ENCODE measurements at regions not wholly inside any gene's neighbourhood (a gene's known extent, or its start where the extent isn't known, plus 50 kb on each side); places are given as distances from the start of the nearest gene placed in this dataset.
"Not testable (repeated sequence)": the region's sequence is repeated elsewhere in the genome, so short reads cannot be mapped to it uniquely, and the experiment has no call there.

DNA sequence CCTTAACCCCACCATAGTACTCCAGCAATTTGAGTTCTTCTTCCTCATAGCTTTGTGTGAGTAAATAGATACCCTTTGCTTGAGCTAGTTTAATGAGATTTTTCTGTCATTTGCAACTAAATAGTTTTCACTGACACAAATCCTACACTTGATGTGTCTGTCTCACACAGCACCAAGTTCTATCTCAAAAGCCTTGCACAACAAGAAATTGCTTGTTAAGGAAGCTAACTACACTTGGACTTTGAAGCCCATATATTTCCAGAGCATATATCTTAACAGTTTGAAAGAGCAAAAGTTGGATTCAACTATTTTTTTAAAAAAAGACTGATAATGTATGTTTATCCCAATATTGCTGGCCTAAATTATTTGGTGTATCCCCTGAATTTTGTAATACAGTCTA is 459.2 kb downstream of the ACTL7B start:
- no peaks in the 10 kb centered on the region for H3K27me3 Mint-ChIP-seq
- ATAC-seq (replicated peaks) = no peak
- no peak for DNase-seq
- H3K4me3 Mint-ChIP-seq = no peak overlapping the region
- peaks cover 4 to 6% of the 10 kb centered on the region in 2 donors for H3K36me3 Mint-ChIP-seq
- H3K4me1 Mint-ChIP-seq = no peaks in the 10 kb centered on the region
- H3K9me3 Mint-ChIP-seq = peaks cover 3 to 8% of the 10 kb centered on the region in 2 donors
- no peak overlapping the region for H3K27ac Mint-ChIP-seq

DNA sequence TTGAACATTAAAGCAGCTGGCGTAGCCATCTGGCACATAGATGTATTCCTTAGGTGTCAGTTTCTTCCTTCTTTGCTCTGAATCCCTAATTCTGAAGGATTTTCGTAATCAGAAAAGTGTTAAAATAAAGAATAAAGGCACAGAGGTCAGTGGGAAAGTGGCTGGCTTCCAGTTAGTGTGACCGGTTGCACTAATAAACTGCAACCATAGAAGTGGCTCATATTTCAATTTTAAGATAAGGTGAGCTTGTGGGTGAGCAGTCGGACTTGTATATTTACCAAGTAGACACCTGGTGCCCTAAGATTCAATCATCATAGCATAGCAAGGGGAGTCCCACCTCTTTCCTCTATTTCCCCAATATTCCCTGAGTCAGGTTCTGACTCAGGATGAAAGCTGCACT is 459.6 kb downstream of the ACTL7B start:
- Mint-ChIP-seq H3K4me1 (no peaks in the 10 kb centered on the region), H3K27me3 (no peaks in the 10 kb centered on the region), H3K4me3 (no peak overlapping the region), H3K36me3 (peaks cover 4 to 6% of the 10 kb centered on the region in 2 donors), H3K27ac (no peak overlapping the region), H3K9me3 (peaks cover 3 to 8% of the 10 kb centered on the region in 2 donors)
- no peak for ATAC-seq (replicated peaks)
- DNase-seq = no peak

DNA sequence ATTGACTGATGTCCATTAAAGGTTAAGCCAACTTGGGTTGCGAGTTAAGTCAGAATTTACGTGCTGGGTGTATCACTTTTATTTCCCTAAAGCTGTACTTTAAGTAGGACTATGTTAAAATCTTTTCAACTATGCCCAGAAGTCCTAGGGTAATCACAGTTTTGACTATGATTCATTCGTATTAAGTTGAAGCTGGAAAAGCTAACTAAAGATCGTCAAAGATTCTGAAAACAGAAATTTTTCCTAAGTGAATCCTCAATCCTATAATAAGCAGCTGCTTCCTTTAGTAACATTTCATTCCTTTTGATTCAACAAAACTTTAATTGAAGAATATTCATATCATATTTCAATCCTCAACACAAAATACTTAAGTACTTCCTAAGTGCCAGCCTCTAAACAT is 460.4 kb downstream of the ACTL7B start:
- Mint-ChIP-seq H3K36me3 (peaks cover 4 to 6% of the 10 kb centered on the region in 2 donors), H3K4me1 (no peaks in the 10 kb centered on the region), H3K27me3 (no peaks in the 10 kb centered on the region), H3K27ac (no peak overlapping the region), H3K9me3 (peaks cover 3 to 8% of the 10 kb centered on the region in 2 donors), H3K4me3 (no peak overlapping the region)
- ATAC-seq (replicated peaks) (no peak), DNase-seq (no peak)

DNA sequence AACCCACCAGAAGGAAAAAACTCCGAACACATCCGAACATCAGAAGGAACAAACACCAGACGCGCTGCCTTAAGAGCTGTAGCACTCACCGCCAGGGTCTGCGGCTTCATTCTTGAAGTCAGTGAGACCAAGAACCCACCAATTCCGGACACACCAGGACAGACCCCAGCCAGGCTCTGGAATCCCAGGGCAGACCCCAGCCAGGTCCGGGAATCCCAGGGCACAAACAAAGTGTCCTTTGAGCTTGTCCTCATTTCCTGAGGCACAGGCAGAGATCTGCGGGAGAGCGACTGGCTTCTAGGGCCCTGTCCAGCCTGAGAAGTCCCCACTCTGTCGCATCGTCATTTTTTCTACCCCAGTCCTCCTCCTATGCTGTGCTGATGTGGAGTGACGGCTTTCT is 461.1 kb downstream of the ACTL7B start:
- DNase-seq = no peak
- no peaks in the 10 kb centered on the region for H3K4me1 Mint-ChIP-seq
- ATAC-seq (replicated peaks) = no peak
- peaks cover 3 to 8% of the 10 kb centered on the region in 2 donors for H3K9me3 Mint-ChIP-seq
- no peak overlapping the region for H3K4me3 Mint-ChIP-seq
- H3K27me3 Mint-ChIP-seq = no peaks in the 10 kb centered on the region
- H3K36me3 Mint-ChIP-seq = peaks cover 4 to 6% of the 10 kb centered on the region in 2 donors
- no peak overlapping the region for H3K27ac Mint-ChIP-seq

DNA sequence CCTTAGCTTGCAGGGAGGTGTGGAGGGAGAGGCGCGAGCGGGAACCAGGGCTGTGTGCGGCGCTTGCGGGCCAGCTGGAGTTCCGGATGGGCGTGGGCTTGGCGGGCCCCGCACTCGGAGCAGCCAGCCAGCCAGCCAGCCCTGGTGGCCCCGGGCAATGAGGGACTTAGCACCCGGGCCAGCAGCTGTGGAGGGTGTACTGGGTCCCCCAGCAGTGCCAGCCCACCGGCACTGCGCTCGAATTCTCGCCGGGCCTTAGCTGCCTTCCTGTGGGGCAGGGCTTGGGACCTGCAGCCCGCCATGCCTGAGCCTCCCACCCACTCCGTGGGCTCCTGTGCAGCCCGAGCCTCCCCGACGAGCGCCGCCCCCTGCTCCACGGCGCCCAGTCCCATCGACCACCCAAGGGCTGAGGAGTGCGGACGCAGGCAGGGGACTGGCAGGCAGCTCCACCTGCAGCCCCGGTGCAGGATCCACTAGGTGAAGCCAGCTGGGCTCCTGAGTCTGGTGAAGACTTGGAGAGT is 462.2 kb downstream of the ACTL7B start:
- not testable (repeated sequence) for H3K27ac Mint-ChIP-seq; H3K27me3 Mint-ChIP-seq; H3K36me3 Mint-ChIP-seq; ATAC-seq (replicated peaks); DNase-seq; H3K4me1 Mint-ChIP-seq; H3K4me3 Mint-ChIP-seq; H3K9me3 Mint-ChIP-seq

DNA sequence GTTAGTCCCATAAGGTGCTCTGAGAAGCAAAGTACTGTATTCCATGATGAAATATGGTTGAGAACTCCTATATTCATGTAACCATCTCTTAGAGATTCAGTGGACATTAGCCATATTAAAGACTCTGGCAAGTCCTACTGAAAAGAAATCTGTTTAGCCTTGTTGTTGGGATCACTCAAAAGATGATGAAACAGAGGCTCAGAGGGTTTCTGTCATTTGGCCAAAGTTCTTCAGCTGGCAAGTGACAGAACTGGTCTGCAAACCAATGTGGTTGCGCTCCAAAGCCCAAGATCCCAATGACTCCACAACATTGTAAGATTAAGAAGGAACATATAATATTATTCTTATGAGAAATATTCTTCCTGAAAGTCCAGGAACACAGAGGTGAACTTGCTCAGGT is 462.9 kb downstream of the ACTL7B start:
- Mint-ChIP-seq H3K9me3 (peaks cover 3 to 8% of the 10 kb centered on the region in 2 donors), H3K4me1 (no peaks in the 10 kb centered on the region), H3K27ac (no peak overlapping the region), H3K36me3 (peaks cover 4 to 6% of the 10 kb centered on the region in 2 donors), H3K4me3 (no peak overlapping the region), H3K27me3 (no peaks in the 10 kb centered on the region)
- ATAC-seq (replicated peaks) (no peak), DNase-seq (no peak)

DNA sequence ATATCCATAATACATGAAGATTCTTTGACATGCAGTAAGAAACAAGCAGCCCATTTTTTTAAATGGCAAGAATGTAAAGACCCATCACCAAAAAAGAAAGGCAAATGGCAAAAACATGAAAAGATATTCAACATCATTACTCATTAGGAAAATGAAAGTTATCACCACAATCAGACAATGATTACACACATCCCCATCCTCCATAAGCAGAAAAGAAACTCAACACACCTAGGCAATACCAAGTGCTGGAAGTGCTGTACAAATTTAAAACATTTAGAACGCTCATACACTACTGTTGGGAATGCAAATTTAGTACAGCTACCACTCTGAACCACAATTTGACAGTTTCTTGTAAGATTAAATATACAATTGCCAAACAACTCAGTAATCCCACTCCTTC is 466.7 kb downstream of the ACTL7B start:
- Mint-ChIP-seq H3K27ac (no peak overlapping the region), H3K4me3 (no peak overlapping the region), H3K27me3 (peaks cover 3 to 4% of the 10 kb centered on the region in 2 donors), H3K36me3 (no peaks in the 10 kb centered on the region), H3K9me3 (peaks cover 0 to 2% of the 10 kb centered on the region in 2 donors), H3K4me1 (no peaks in the 10 kb centered on the region)
- no peak for ATAC-seq (replicated peaks)
- no peak for DNase-seq

DNA sequence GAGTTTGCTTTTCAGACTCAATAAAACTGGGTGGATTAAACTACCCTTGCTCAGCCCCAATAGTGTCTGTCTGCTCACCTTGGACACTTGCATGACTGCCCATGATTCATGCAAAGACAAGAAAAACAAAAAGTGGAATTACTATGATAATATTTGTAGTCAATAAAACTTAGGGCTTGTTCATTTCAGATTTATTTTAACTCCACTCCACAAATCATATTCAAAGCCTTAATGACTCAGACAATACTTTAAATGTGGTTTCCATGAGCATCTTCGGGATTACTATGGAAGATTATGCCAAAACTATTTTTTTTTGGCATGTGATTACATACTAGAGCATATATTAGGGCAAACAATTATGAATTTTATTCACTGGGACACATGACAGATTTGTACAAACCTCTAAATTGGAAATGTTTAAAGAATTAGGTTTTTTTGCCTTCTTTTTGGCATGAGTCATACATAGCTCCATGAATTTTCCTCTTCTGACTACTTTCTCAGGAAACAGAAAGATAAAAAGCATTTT is 468.9 kb downstream of the ACTL7B start:
- Mint-ChIP-seq H3K4me1 (no peaks in the 10 kb centered on the region), H3K27me3 (peaks cover 4 to 8% of the 10 kb centered on the region in 2 donors), H3K36me3 (no peaks in the 10 kb centered on the region), H3K4me3 (no peak overlapping the region), H3K9me3 (peaks cover 0 to 2% of the 10 kb centered on the region in 2 donors), H3K27ac (no peak overlapping the region)
- DNase-seq (no peak), ATAC-seq (replicated peaks) (no peak)

DNA sequence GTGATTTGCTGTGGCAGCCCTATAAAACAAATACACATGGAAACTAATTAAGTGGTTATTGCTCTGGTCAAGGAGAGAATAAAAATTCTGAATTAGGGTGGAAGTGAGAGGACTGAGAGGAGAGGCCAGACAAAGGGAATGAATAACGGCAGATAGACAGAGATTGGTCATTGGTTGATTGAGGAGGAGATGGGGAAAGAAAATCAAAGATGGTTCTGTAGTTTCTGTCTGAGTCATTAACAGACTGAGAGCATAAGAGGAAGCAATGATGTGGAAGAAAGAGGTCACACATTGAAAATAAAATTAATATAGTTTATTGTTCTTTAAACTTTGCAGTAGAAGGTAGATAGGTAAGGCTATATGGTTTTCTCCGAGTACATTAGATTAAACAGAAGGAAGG is 469.8 kb downstream of the ACTL7B start:
- Mint-ChIP-seq H3K4me3 (no peak overlapping the region), H3K9me3 (peaks cover 0 to 2% of the 10 kb centered on the region in 2 donors), H3K27ac (no peak overlapping the region), H3K27me3 (peaks cover 4 to 8% of the 10 kb centered on the region in 2 donors), H3K36me3 (no peaks in the 10 kb centered on the region), H3K4me1 (no peaks in the 10 kb centered on the region)
- no peak for DNase-seq
- ATAC-seq (replicated peaks) = peak; percentile 36 to 43

DNA sequence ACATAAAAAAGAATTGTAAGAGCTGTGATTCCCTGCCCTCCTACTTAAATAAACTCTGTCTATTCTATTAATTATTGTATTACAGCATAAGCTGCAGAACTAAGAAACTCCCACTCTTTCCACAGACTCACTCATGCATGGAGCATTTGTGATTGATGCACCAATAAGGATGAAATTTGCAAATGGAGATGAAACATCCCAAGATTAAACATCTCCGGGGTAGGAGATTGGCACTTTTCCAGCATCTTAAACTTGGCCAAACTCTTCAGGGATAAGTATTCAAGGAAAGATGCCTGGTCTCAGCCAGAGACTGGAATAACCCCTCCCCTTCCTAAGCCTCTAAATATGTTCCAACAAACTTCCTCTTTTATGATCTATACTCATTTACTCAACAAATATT is 472.0 kb downstream of the ACTL7B start:
- H3K9me3 Mint-ChIP-seq = peaks cover 0 to 2% of the 10 kb centered on the region in 2 donors
- no peak overlapping the region for H3K4me3 Mint-ChIP-seq
- no peaks in the 10 kb centered on the region for H3K36me3 Mint-ChIP-seq
- DNase-seq (no peak), ATAC-seq (replicated peaks) (no peak)
- H3K4me1 Mint-ChIP-seq = no peaks in the 10 kb centered on the region
- H3K27ac Mint-ChIP-seq = no peak overlapping the region
- peaks cover 4 to 8% of the 10 kb centered on the region in 2 donors for H3K27me3 Mint-ChIP-seq

DNA sequence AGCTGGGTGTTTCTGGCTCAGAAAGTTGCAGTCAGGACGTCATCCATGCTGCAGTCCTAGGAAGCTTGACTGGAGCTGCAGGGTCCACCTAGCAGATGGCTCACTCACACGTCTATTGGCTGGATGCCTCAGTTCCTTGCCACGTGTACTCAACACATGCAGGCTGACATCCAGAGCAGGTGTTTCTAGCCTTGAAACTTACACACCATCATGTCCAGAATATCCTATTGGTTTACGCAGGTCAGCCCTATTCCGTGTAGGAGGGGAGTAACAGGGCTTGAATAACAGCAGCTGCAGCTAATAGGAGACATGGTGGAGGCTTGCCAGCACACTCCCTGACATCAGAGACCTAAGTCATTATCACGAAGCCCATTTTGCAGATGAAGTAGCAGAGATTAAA is 473.5 kb downstream of the ACTL7B start:
- peaks cover 0 to 2% of the 10 kb centered on the region in 2 donors for H3K9me3 Mint-ChIP-seq
- DNase-seq = no peak
- no peaks in the 10 kb centered on the region for H3K36me3 Mint-ChIP-seq
- no peaks in the 10 kb centered on the region for H3K4me1 Mint-ChIP-seq
- peaks cover 0 to 5% of the 10 kb centered on the region in 2 donors for H3K27me3 Mint-ChIP-seq
- H3K27ac Mint-ChIP-seq = no peak overlapping the region
- ATAC-seq (replicated peaks) = no peak
- H3K4me3 Mint-ChIP-seq = no peak overlapping the region

DNA sequence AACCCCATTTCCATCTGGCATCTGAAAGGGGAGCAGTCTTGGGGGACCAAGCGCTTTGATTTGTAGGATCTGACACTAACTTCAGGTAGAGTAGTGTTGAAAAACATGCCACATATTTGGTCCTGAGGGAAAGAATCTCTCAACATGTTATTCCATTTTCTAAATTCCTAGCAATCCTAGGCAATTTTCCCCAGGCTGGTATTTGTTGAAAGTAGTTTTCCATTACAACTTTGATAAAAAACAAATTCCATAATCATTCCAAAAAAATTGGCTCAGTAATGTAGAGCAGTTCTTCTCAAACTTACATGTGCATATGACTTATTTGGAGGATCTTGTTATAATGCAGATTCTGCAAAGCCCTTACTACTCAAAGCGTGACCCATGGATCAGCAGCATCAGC is 477.9 kb downstream of the ACTL7B start:
- peaks cover 10 to 15% of the 10 kb centered on the region in 2 donors for H3K9me3 Mint-ChIP-seq
- peaks cover 5 to 7% of the 10 kb centered on the region in 2 donors for H3K27me3 Mint-ChIP-seq
- no peak overlapping the region for H3K4me3 Mint-ChIP-seq
- DNase-seq = no peak
- no peak overlapping the region for H3K27ac Mint-ChIP-seq
- H3K4me1 Mint-ChIP-seq = no peaks in the 10 kb centered on the region
- peaks cover 4 to 14% of the 10 kb centered on the region in 2 donors for H3K36me3 Mint-ChIP-seq
- ATAC-seq (replicated peaks) = no peak

DNA sequence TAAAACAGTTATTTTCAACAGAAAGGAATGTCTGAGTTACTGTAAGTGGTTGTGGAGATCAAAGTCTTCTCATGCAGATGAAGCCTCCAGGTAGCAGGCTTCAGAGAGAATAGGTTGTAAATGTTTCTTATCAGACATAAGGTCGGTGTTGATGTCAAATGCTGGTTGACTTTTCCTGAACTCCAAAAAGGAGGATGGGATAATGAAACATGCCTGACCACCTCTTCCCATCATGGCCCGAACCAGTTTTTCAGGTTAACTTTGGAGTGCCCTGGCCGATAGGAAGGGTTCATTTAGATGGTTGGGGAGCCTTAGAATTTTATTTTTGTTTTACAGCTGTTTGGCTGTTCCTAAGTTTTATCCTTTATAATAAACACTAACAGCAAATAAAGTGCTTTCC is 478.4 kb downstream of the ACTL7B start:
- Mint-ChIP-seq H3K27ac (no peak overlapping the region), H3K4me1 (no peaks in the 10 kb centered on the region), H3K9me3 (peaks cover 10 to 16% of the 10 kb centered on the region in 2 donors), H3K27me3 (peaks cover 4 to 5% of the 10 kb centered on the region in 2 donors), H3K36me3 (peaks cover 4 to 14% of the 10 kb centered on the region in 2 donors), H3K4me3 (no peak overlapping the region)
- DNase-seq (no peak), ATAC-seq (replicated peaks) (no peak)

DNA sequence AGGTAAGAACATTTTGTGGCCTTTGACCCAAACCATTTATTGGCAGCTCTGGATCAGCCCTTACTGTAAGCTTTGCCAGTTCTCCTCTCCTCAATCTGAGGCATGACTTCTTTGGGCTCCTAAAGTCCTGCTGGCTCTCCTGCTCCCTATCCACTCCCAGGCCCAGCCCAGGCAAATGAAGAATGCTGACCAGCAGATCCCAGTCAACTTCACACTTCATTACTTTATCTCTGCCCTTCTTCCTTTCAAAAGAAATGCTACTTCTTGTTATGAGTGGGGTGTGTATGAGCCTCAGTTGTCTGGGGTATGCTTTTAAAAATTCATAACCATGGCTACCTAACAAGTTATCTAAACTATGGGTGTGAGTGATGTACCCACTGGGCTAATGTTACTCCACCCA is 479.6 kb downstream of the ACTL7B start:
- no peak for DNase-seq
- no peaks in the 10 kb centered on the region for H3K4me1 Mint-ChIP-seq
- peaks cover 3 to 5% of the 10 kb centered on the region in 2 donors for H3K27me3 Mint-ChIP-seq
- H3K4me3 Mint-ChIP-seq = no peak overlapping the region
- peaks cover 17 to 27% of the 10 kb centered on the region in 2 donors for H3K9me3 Mint-ChIP-seq
- peaks cover 10 to 20% of the 10 kb centered on the region in 2 donors for H3K36me3 Mint-ChIP-seq
- ATAC-seq (replicated peaks) = no peak
- no peak overlapping the region for H3K27ac Mint-ChIP-seq

DNA sequence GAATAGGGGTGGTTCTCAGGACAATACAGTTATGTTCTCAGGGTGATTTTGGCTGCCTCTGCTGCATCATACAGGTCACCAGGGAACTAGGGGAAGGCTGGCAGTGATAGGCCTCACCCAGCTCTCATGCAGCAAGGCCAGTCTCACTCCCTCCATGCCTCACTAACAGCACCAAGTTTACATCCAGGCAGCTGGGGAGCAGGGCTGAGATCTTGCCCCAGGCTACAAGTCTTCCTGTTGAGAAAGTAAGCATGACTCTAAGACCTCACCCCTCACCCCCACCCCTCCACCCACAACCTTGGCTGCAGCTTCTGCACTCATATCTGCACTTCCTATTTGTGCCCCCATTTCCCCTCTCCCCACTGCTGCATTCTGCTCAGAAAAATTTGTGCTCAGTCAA is 481.2 kb downstream of the ACTL7B start:
- DNase-seq = no peak
- Mint-ChIP-seq H3K36me3 (peaks cover 10 to 20% of the 10 kb centered on the region in 2 donors), H3K4me1 (no peaks in the 10 kb centered on the region), H3K27me3 (peaks cover 3 to 5% of the 10 kb centered on the region in 2 donors), H3K27ac (no peak overlapping the region), H3K4me3 (no peak overlapping the region), H3K9me3 (peaks cover 23 to 31% of the 10 kb centered on the region in 2 donors)
- ATAC-seq (replicated peaks) = no peak

Data from stimulated activated naive B cell treated with anti-CD40 and anti-IgM and Interleukin-4, amounts not matched to agents 10 μg/mL and 1 μg/mL and 100 μg/mL, for 72 hours (primary cell).